IMR-90 (cell line): ENCODE measurements at regions not wholly inside any gene's neighbourhood (a gene's known extent, or its start where the extent isn't known, plus 50 kb on each side); places are given as distances from the start of the nearest gene placed in this dataset.

ENCODE experiments used
- ATAC-seq: fragments of 200-7000 bp; cut with Tn5 transposase; 2 replicates; pipeline ENCODE4 v1.9.1; 2020; ENCODE audit warnings: low read depth, mild to moderate bottlenecking, moderate library complexity
- BruUV-seq: library from RNA; stranded (reverse); fragments of 400-500 nt; replicated peaks from 2 replicates; lab custom pipeline; 2021; lab: Mats Ljungman, UMichigan
- CTCF ChIA-PET: fragments of 300-600 bp; formaldehyde crosslinking; extraction: SDS; loops from one replicate; lab custom pipeline; 2021; ENCODE audit warnings: antibody characterized with exemption; lab: Yijun Ruan, JAX
- POLR2A ChIA-PET: fragments of 300-600 bp; sonication (Branson Sonifier 250); formaldehyde crosslinking; loops from one replicate; lab custom pipeline; 2022; ENCODE audit warnings: antibody characterized with exemption; ENCODE audit not compliant: unreplicated experiment; lab: Charles Lee
- DNase-seq: peaks from one replicate; pipeline ENCODE4 v3.0.0; 2013
- H2AFZ ChIP-seq: replicated peaks from 2 replicates; pipeline ENCODE3; 2013; ENCODE audit warnings: low read length, mild to moderate bottlenecking; ENCODE audit not compliant: poor library complexity
- H2AK5ac ChIP-seq: 2 replicates; pipeline ENCODE4 v1.6.1; 2013; ENCODE audit warnings: low read depth, low read length, inconsistent platforms
- H2AK9ac ChIP-seq: replicated peaks from 2 replicates; pipeline ENCODE3; 2013; ENCODE audit warnings: mild to moderate bottlenecking, low read depth, low read length, moderate library complexity; ENCODE audit not compliant: poor library complexity
- H2BK120ac ChIP-seq: 2 replicates; pipeline ENCODE4 v1.6.1; 2013; ENCODE audit warnings: low read depth, low read length, inconsistent platforms
- H2BK15ac ChIP-seq: 3 replicates; pipeline ENCODE4 v1.6.1; 2013; ENCODE audit warnings: low read depth, low read length, inconsistent platforms
- H2BK20ac ChIP-seq: 2 replicates; pipeline ENCODE4 v1.6.1; 2013; ENCODE audit warnings: low read depth, mild to moderate bottlenecking, inconsistent platforms, low read length, moderate library complexity
- H2BK5ac ChIP-seq: 2 replicates; pipeline ENCODE4 v1.6.1; 2013; ENCODE audit warnings: mild to moderate bottlenecking, low read depth, low read length, inconsistent platforms; ENCODE audit not compliant: poor library complexity, severe bottlenecking
- H3K14ac ChIP-seq: replicated peaks from 2 replicates; pipeline ENCODE4 v1.6.1; 2013; ENCODE audit warnings: low read depth, low read length, inconsistent platforms
- H3K18ac ChIP-seq: 2 replicates; pipeline ENCODE4 v1.6.1; 2013; ENCODE audit warnings: low read depth, low read length, control low read depth
- H3K23ac ChIP-seq: 2 replicates; pipeline ENCODE4 v1.6.1; 2013; ENCODE audit warnings: low read depth, low read length, inconsistent platforms
- H3K27ac ChIP-seq: 2 replicates; pipeline ENCODE4 v1.5.1; 2013; ENCODE audit warnings: mild to moderate bottlenecking, control low read depth, low read length; ENCODE audit not compliant: insufficient read depth
- H3K27me3 ChIP-seq: 2 replicates; pipeline ENCODE4 v1.6.1; 2013; ENCODE audit warnings: low read length; ENCODE audit not compliant: control insufficient read depth, insufficient read depth
- H3K36me3 ChIP-seq: 2 replicates; pipeline ENCODE4 v1.6.1; 2013; ENCODE audit warnings: low read length, mixed read lengths; ENCODE audit not compliant: control insufficient read depth, insufficient read depth
- H3K4ac ChIP-seq: 2 replicates; pipeline ENCODE4 v1.6.1; 2013; ENCODE audit warnings: low read depth, low read length, inconsistent platforms
- H3K4me1 ChIP-seq: 2 replicates; pipeline ENCODE4 v1.6.1; 2013; ENCODE audit warnings: low read length, mixed read lengths; ENCODE audit not compliant: control insufficient read depth, insufficient read depth
- H3K4me2 ChIP-seq: 2 replicates; pipeline ENCODE4 v1.6.1; 2013; ENCODE audit warnings: low read depth, mild to moderate bottlenecking, control low read depth, low read length, moderate library complexity
- H3K4me3 ChIP-seq: 2 replicates; pipeline ENCODE4 v1.5.1; 2013; ENCODE audit warnings: low read depth, mild to moderate bottlenecking, control low read depth, low read length, moderate library complexity; ENCODE audit not compliant: insufficient read depth
- H3K56ac ChIP-seq: 2 replicates; pipeline ENCODE4 v1.6.1; 2013; ENCODE audit warnings: low read length, inconsistent platforms; ENCODE audit not compliant: insufficient read depth; ENCODE audit errors: extremely low read depth
- H3K79me1 ChIP-seq, 2 experiments: 2 replicates each; pipeline ENCODE4 v1.6.1; 2013; ENCODE audit warnings: low read length in 2 of 2, inconsistent platforms in 1 of 2, low read depth in 1 of 2
- H3K9ac ChIP-seq: 2 replicates; pipeline ENCODE4 v1.6.1; 2013; ENCODE audit warnings: low read depth, low read length, control low read depth
- H3K9me1 ChIP-seq: 2 replicates; pipeline ENCODE4 v1.6.1; 2013; ENCODE audit warnings: low read length, inconsistent platforms; ENCODE audit not compliant: insufficient read depth
- H3K9me3 ChIP-seq: 2 replicates; pipeline ENCODE4 v1.6.1; 2013; ENCODE audit warnings: low read length; ENCODE audit not compliant: control insufficient read depth, insufficient read depth
- H4K20me1 ChIP-seq: 2 replicates; pipeline ENCODE4 v1.6.1; 2013; ENCODE audit warnings: low read length, inconsistent platforms; ENCODE audit not compliant: insufficient read depth
- H4K5ac ChIP-seq: 2 replicates; pipeline ENCODE4 v1.6.1; 2013; ENCODE audit warnings: mild to moderate bottlenecking, low read depth, low read length, control low read depth
- H4K8ac ChIP-seq, 2 experiments: 2 replicates each; pipeline ENCODE4 v1.6.1; 2013; ENCODE audit warnings: low read depth in 2 of 2, low read length in 2 of 2, control low read depth in 1 of 2, inconsistent platforms in 1 of 2
- H4K91ac ChIP-seq: 2 replicates; pipeline ENCODE4 v1.6.1; 2013; ENCODE audit warnings: low read depth, low read length, inconsistent platforms; ENCODE audit not compliant: insufficient read depth
- BHLHE40 ChIP-seq: fragments of 150-350 bp; IDR thresholded peaks from 2 replicates; pipeline ENCODE4 v1.6.1; 2016; ENCODE audit warnings: mild to moderate bottlenecking, low read depth, low read length
- CEBPB ChIP-seq: IDR thresholded peaks from 2 replicates; pipeline ENCODE4 v1.6.1; 2012; ENCODE audit warnings: low read depth, low read length, improper control_type of control experiment
- CHD1 ChIP-seq: IDR thresholded peaks from 2 replicates; pipeline ENCODE4 v1.6.1; 2012; ENCODE audit warnings: low read depth, low read length, improper control_type of control experiment
- CTCF ChIP-seq: conservative IDR thresholded peaks from 2 replicates; pipeline ENCODE4 v1.5.1; 2012; ENCODE audit warnings: mild to moderate bottlenecking, low read depth, low read length, improper control_type of control experiment
- ELK1 ChIP-seq: fragments of 150-350 bp; IDR thresholded peaks from 2 replicates; pipeline ENCODE4 v1.6.1; 2016; ENCODE audit warnings: low read depth, mild to moderate bottlenecking, low read length, moderate library complexity, borderline replicate concordance
- FOS ChIP-seq: fragments of 150-350 bp; IDR thresholded peaks from 2 replicates; pipeline ENCODE4 v1.6.1; 2016; ENCODE audit warnings: low read depth, low read length
- MAFK ChIP-seq: IDR thresholded peaks from 2 replicates; pipeline ENCODE4 v1.6.1; 2012; ENCODE audit warnings: low read depth, low read length, improper control_type of control experiment
- MAZ ChIP-seq: IDR thresholded peaks from 2 replicates; pipeline ENCODE4 v1.6.1; 2012; ENCODE audit warnings: low read depth, mild to moderate bottlenecking, low read length, improper control_type of control experiment, moderate library complexity, borderline replicate concordance
- NFE2L2 ChIP-seq: fragments of 150-350 bp; IDR thresholded peaks from 2 replicates; pipeline ENCODE4 v1.6.1; 2016; ENCODE audit warnings: low read depth, mild to moderate bottlenecking, low read length
- POLR2A ChIP-seq: IDR thresholded peaks from 2 replicates; pipeline ENCODE4 v1.6.1; 2012; ENCODE audit warnings: mild to moderate bottlenecking, low read depth, low read length
- RAD21 ChIP-seq: IDR thresholded peaks from 2 replicates; pipeline ENCODE4 v1.6.1; 2012; ENCODE audit warnings: low read length, improper control_type of control experiment
- RCOR1 ChIP-seq: IDR thresholded peaks from 2 replicates; pipeline ENCODE4 v1.6.1; 2012; ENCODE audit warnings: mild to moderate bottlenecking, low read length, improper control_type of control experiment; ENCODE audit not compliant: insufficient replicate concordance
- RFX5 ChIP-seq: IDR thresholded peaks from 2 replicates; pipeline ENCODE4 v1.8.0; 2012; ENCODE audit warnings: low read depth, mild to moderate bottlenecking, low read length, moderate library complexity
- SMC3 ChIP-seq: fragments of 150-350 bp; IDR thresholded peaks from 2 replicates; pipeline ENCODE4 v1.6.1; 2016; ENCODE audit warnings: low read depth, mild to moderate bottlenecking, antibody characterized with exemption, low read length, moderate library complexity
- USF2 ChIP-seq: fragments of 150-350 bp; IDR thresholded peaks from 2 replicates; pipeline ENCODE4 v1.6.1; 2017; ENCODE audit warnings: mild to moderate bottlenecking, antibody characterized with exemption, low read length, low read depth
- WGBS, 2 experiments: methylation state at CpG; one replicate each; pipeline versions ENCODE4 v1.1.5 to v1.1.7; 2013; ENCODE audit warnings: missing lambda C conversion rate in 2 of 2; ENCODE audit not compliant: insufficient read length in 1 of 2; ENCODE audit errors: extremely low coverage in 2 of 2; 5-methylcytosine and 5-hydroxymethylcytosine counted together
- dilution Hi-C: fragments of 300-500 bp; cut with HindIII; formaldehyde crosslinking; loops from one replicate; pipeline ENCODE4 v1.14.3; 2018; ENCODE audit warnings: low sequenced_read_pairs; ENCODE audit not compliant: unreplicated experiment
- in situ Hi-C: fragments of 300-500 bp; cut with MboI; formaldehyde crosslinking; loops from 3 replicates; pipeline ENCODE4 v1.14.3; 2019; ENCODE audit warnings: low sequenced_read_pairs, inconsistent platforms, mixed read lengths
- intact Hi-C: fragments of 100-400 bp; cut with micrococcal nuclease; formaldehyde crosslinking; loops from 2 replicates; pipeline ENCODE4 v1.10.0; 2022

GRCh38 chr1:222225316-222225691 is 322.6 kb downstream of the HHIPL2 start:
- dilution Hi-C loops = no loop called here
- WGBS, 2 experiments = no CpG with 5 or more reads among the region's 4 CpGs

More at GRCh38 chr1:222225316-222225691, 322.6 kb downstream of the HHIPL2 start:
- Histone ChIP-seq H3K4ac (no peak overlapping the region; the same call in 1 of the 2 replicates), H4K8ac (no peak overlapping the region), H2BK120ac (no peak overlapping the region), H3K14ac (no peak overlapping the region), H4K20me1 (no peaks in the 10 kb centered on the region), H3K18ac (peak overlapping the region; percentile 44; the same call in 1 of the 2 replicates), H2BK20ac (no peak overlapping the region; the same call in 1 of the 2 replicates), H2BK5ac (peak overlapping the region; percentile 10), H2BK15ac (no peak overlapping the region), H3K79me1 (no peaks in the 10 kb centered on the region), H3K23ac (no peak overlapping the region), H4K91ac (no peak overlapping the region), H4K5ac (peak overlapping the region; percentile 9; the same call in 1 of the 2 replicates), H3K27ac (no peak overlapping the region), H2AK5ac (no peak overlapping the region), H3K27me3 (no peaks in the 10 kb centered on the region), H3K4me1 (peaks cover 8% of the 10 kb centered on the region), H3K4me3 (no peak overlapping the region), H3K36me3 (no peaks in the 10 kb centered on the region), H3K56ac (no peak overlapping the region), H3K9me3 (no peaks in the 10 kb centered on the region), H3K9me1 (no peaks in the 10 kb centered on the region), H2AK9ac (no peak overlapping the region), H3K4me2 (peak overlapping the region; percentile 61; the same call in 1 of the 2 replicates), H2AFZ (no peak overlapping the region), H3K9ac (no peak overlapping the region)
- intact Hi-C loops (no loop called here), in situ Hi-C loops (no loop called here)
- ChIA-PET POLR2A (no interaction called here), CTCF (interaction anchor here (0.6 to 0.7 kb wide), 2 partner anchors 15 to 123 kb away, joined by 3 read pairs; no protein-coding TSS in a partner anchor)
- BruUV-seq = no TSS peak
- TF ChIP-seq CTCF (no peak), USF2 (no peak), SMC3 (no peak), CEBPB (no peak), CHD1 (no peak), FOS (no peak), RCOR1 (no peak), RAD21 (no peak), BHLHE40 (no peak), MAZ (no peak), ELK1 (no peak), NFE2L2 (no peak), POLR2A (no peak), MAFK (no peak), RFX5 (no peak)
- ATAC-seq = peak; percentile 53; the same call in 1 of the 2 replicates
- DNase-seq = peak; percentile 18
